IMR-90 (cell line): ENCODE measurements at regions not wholly inside any gene's neighbourhood (a gene's known extent, or its start where the extent isn't known, plus 50 kb on each side); places are given as distances from the start of the nearest gene placed in this dataset.

Experiments
- ATAC-seq: fragments of 200-7000 bp; cut with Tn5 transposase; 2 replicates; pipeline ENCODE4 v1.9.1; 2020; ENCODE audit warnings: low read depth, mild to moderate bottlenecking, moderate library complexity
- BruUV-seq: library from RNA; stranded (reverse); fragments of 400-500 nt; replicated peaks from 2 replicates; lab custom pipeline; 2021; lab: Mats Ljungman, UMichigan
- CTCF ChIA-PET: fragments of 300-600 bp; formaldehyde crosslinking; extraction: SDS; loops from one replicate; lab custom pipeline; 2021; ENCODE audit warnings: antibody characterized with exemption; lab: Yijun Ruan, JAX
- POLR2A ChIA-PET: fragments of 300-600 bp; sonication (Branson Sonifier 250); formaldehyde crosslinking; loops from one replicate; lab custom pipeline; 2022; ENCODE audit warnings: antibody characterized with exemption; ENCODE audit not compliant: unreplicated experiment; lab: Charles Lee
- DNase-seq: peaks from one replicate; pipeline ENCODE4 v3.0.0; 2013
- H2AFZ ChIP-seq: replicated peaks from 2 replicates; pipeline ENCODE3; 2013; ENCODE audit warnings: low read length, mild to moderate bottlenecking; ENCODE audit not compliant: poor library complexity
- H2AK5ac ChIP-seq: 2 replicates; pipeline ENCODE4 v1.6.1; 2013; ENCODE audit warnings: low read depth, low read length, inconsistent platforms
- H2AK9ac ChIP-seq: replicated peaks from 2 replicates; pipeline ENCODE3; 2013; ENCODE audit warnings: mild to moderate bottlenecking, low read depth, low read length, moderate library complexity; ENCODE audit not compliant: poor library complexity
- H2BK120ac ChIP-seq: 2 replicates; pipeline ENCODE4 v1.6.1; 2013; ENCODE audit warnings: low read depth, low read length, inconsistent platforms
- H2BK15ac ChIP-seq: 3 replicates; pipeline ENCODE4 v1.6.1; 2013; ENCODE audit warnings: low read depth, low read length, inconsistent platforms
- H2BK20ac ChIP-seq: 2 replicates; pipeline ENCODE4 v1.6.1; 2013; ENCODE audit warnings: low read depth, mild to moderate bottlenecking, inconsistent platforms, low read length, moderate library complexity
- H2BK5ac ChIP-seq: 2 replicates; pipeline ENCODE4 v1.6.1; 2013; ENCODE audit warnings: mild to moderate bottlenecking, low read depth, low read length, inconsistent platforms; ENCODE audit not compliant: poor library complexity, severe bottlenecking
- H3K14ac ChIP-seq: replicated peaks from 2 replicates; pipeline ENCODE4 v1.6.1; 2013; ENCODE audit warnings: low read depth, low read length, inconsistent platforms
- H3K18ac ChIP-seq: 2 replicates; pipeline ENCODE4 v1.6.1; 2013; ENCODE audit warnings: low read depth, low read length, control low read depth
- H3K23ac ChIP-seq: 2 replicates; pipeline ENCODE4 v1.6.1; 2013; ENCODE audit warnings: low read depth, low read length, inconsistent platforms
- H3K27ac ChIP-seq: 2 replicates; pipeline ENCODE4 v1.5.1; 2013; ENCODE audit warnings: mild to moderate bottlenecking, control low read depth, low read length; ENCODE audit not compliant: insufficient read depth
- H3K27me3 ChIP-seq: 2 replicates; pipeline ENCODE4 v1.6.1; 2013; ENCODE audit warnings: low read length; ENCODE audit not compliant: control insufficient read depth, insufficient read depth
- H3K36me3 ChIP-seq: 2 replicates; pipeline ENCODE4 v1.6.1; 2013; ENCODE audit warnings: low read length, mixed read lengths; ENCODE audit not compliant: control insufficient read depth, insufficient read depth
- H3K4ac ChIP-seq: 2 replicates; pipeline ENCODE4 v1.6.1; 2013; ENCODE audit warnings: low read depth, low read length, inconsistent platforms
- H3K4me1 ChIP-seq: 2 replicates; pipeline ENCODE4 v1.6.1; 2013; ENCODE audit warnings: low read length, mixed read lengths; ENCODE audit not compliant: control insufficient read depth, insufficient read depth
- H3K4me2 ChIP-seq: 2 replicates; pipeline ENCODE4 v1.6.1; 2013; ENCODE audit warnings: low read depth, mild to moderate bottlenecking, control low read depth, low read length, moderate library complexity
- H3K4me3 ChIP-seq: 2 replicates; pipeline ENCODE4 v1.5.1; 2013; ENCODE audit warnings: low read depth, mild to moderate bottlenecking, control low read depth, low read length, moderate library complexity; ENCODE audit not compliant: insufficient read depth
- H3K56ac ChIP-seq: 2 replicates; pipeline ENCODE4 v1.6.1; 2013; ENCODE audit warnings: low read length, inconsistent platforms; ENCODE audit not compliant: insufficient read depth; ENCODE audit errors: extremely low read depth
- H3K79me1 ChIP-seq, 2 experiments: 2 replicates each; pipeline ENCODE4 v1.6.1; 2013; ENCODE audit warnings: low read length in 2 of 2, inconsistent platforms in 1 of 2, low read depth in 1 of 2
- H3K9ac ChIP-seq: 2 replicates; pipeline ENCODE4 v1.6.1; 2013; ENCODE audit warnings: low read depth, low read length, control low read depth
- H3K9me1 ChIP-seq: 2 replicates; pipeline ENCODE4 v1.6.1; 2013; ENCODE audit warnings: low read length, inconsistent platforms; ENCODE audit not compliant: insufficient read depth
- H3K9me3 ChIP-seq: 2 replicates; pipeline ENCODE4 v1.6.1; 2013; ENCODE audit warnings: low read length; ENCODE audit not compliant: control insufficient read depth, insufficient read depth
- H4K20me1 ChIP-seq: 2 replicates; pipeline ENCODE4 v1.6.1; 2013; ENCODE audit warnings: low read length, inconsistent platforms; ENCODE audit not compliant: insufficient read depth
- H4K5ac ChIP-seq: 2 replicates; pipeline ENCODE4 v1.6.1; 2013; ENCODE audit warnings: mild to moderate bottlenecking, low read depth, low read length, control low read depth
- H4K8ac ChIP-seq, 2 experiments: 2 replicates each; pipeline ENCODE4 v1.6.1; 2013; ENCODE audit warnings: low read depth in 2 of 2, low read length in 2 of 2, control low read depth in 1 of 2, inconsistent platforms in 1 of 2
- H4K91ac ChIP-seq: 2 replicates; pipeline ENCODE4 v1.6.1; 2013; ENCODE audit warnings: low read depth, low read length, inconsistent platforms; ENCODE audit not compliant: insufficient read depth
- BHLHE40 ChIP-seq: fragments of 150-350 bp; IDR thresholded peaks from 2 replicates; pipeline ENCODE4 v1.6.1; 2016; ENCODE audit warnings: mild to moderate bottlenecking, low read depth, low read length
- CHD1 ChIP-seq: IDR thresholded peaks from 2 replicates; pipeline ENCODE4 v1.6.1; 2012; ENCODE audit warnings: low read depth, low read length, improper control_type of control experiment
- MAFK ChIP-seq: IDR thresholded peaks from 2 replicates; pipeline ENCODE4 v1.6.1; 2012; ENCODE audit warnings: low read depth, low read length, improper control_type of control experiment
- MAZ ChIP-seq: IDR thresholded peaks from 2 replicates; pipeline ENCODE4 v1.6.1; 2012; ENCODE audit warnings: low read depth, mild to moderate bottlenecking, low read length, improper control_type of control experiment, moderate library complexity, borderline replicate concordance
- MXI1 ChIP-seq: IDR thresholded peaks from 2 replicates; pipeline ENCODE4 v1.6.1; 2012; ENCODE audit warnings: low read depth, mild to moderate bottlenecking, low read length, moderate library complexity, borderline replicate concordance
- NFE2L2 ChIP-seq: fragments of 150-350 bp; IDR thresholded peaks from 2 replicates; pipeline ENCODE4 v1.6.1; 2016; ENCODE audit warnings: low read depth, mild to moderate bottlenecking, low read length
- SMC3 ChIP-seq: fragments of 150-350 bp; IDR thresholded peaks from 2 replicates; pipeline ENCODE4 v1.6.1; 2016; ENCODE audit warnings: low read depth, mild to moderate bottlenecking, antibody characterized with exemption, low read length, moderate library complexity
- WGBS, 2 experiments: methylation state at CpG; one replicate each; pipeline versions ENCODE4 v1.1.5 to v1.1.7; 2013; ENCODE audit warnings: missing lambda C conversion rate in 2 of 2; ENCODE audit not compliant: insufficient read length in 1 of 2; ENCODE audit errors: extremely low coverage in 2 of 2; 5-methylcytosine and 5-hydroxymethylcytosine counted together
- dilution Hi-C: fragments of 300-500 bp; cut with HindIII; formaldehyde crosslinking; loops from one replicate; pipeline ENCODE4 v1.14.3; 2018; ENCODE audit warnings: low sequenced_read_pairs; ENCODE audit not compliant: unreplicated experiment
- in situ Hi-C: fragments of 300-500 bp; cut with MboI; formaldehyde crosslinking; loops from 3 replicates; pipeline ENCODE4 v1.14.3; 2019; ENCODE audit warnings: low sequenced_read_pairs, inconsistent platforms, mixed read lengths
- intact Hi-C: fragments of 100-400 bp; cut with micrococcal nuclease; formaldehyde crosslinking; loops from 2 replicates; pipeline ENCODE4 v1.10.0; 2022
- TF ChIP-seq, protein P1 (sequence below): fragments of 150-350 bp; IDR thresholded peaks from 2 replicates; pipeline ENCODE4 v1.6.1; 2016; ENCODE audit warnings: low read depth, mild to moderate bottlenecking, low read length, moderate library complexity, borderline replicate concordance
- TF ChIP-seq, protein P2 (sequence below): conservative IDR thresholded peaks from 2 replicates; pipeline ENCODE4 v1.5.1; 2012; ENCODE audit warnings: mild to moderate bottlenecking, low read depth, low read length, improper control_type of control experiment

DNA sequence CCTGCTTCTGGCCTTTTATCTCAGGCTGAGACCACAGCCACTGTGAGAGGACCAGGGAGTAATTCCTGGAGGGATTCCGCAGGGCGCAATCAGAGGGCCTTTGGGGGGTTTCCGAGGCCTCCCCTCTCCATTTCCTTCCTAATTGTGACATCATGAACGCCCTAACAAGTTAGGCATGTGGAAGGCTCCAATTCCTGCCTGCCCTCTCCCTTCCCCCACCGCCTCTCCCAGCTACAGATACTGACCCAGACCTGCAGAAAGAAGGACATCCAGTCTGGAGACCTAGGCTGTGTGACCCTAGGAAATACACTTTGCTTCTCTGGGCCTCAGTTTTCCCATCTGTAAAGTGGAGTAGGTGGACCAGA, 637.9 kb downstream of the MED13L start:
- no peaks in the 10 kb centered on the region for H3K4me1 ChIP-seq
- ATAC-seq, result no peak
- H2AK5ac ChIP-seq, result no peak overlapping the region
- TF ChIP-seq MAFK (no peak), BHLHE40 (no peak), MAZ (no peak), CHD1 (no peak), NFE2L2 (no peak), SMC3 (no peak), MXI1 (no peak)
- TF ChIP-seq, protein P1, sequence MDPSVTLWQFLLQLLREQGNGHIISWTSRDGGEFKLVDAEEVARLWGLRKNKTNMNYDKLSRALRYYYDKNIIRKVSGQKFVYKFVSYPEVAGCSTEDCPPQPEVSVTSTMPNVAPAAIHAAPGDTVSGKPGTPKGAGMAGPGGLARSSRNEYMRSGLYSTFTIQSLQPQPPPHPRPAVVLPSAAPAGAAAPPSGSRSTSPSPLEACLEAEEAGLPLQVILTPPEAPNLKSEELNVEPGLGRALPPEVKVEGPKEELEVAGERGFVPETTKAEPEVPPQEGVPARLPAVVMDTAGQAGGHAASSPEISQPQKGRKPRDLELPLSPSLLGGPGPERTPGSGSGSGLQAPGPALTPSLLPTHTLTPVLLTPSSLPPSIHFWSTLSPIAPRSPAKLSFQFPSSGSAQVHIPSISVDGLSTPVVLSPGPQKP, result no peak
- TF ChIP-seq, protein P2, sequence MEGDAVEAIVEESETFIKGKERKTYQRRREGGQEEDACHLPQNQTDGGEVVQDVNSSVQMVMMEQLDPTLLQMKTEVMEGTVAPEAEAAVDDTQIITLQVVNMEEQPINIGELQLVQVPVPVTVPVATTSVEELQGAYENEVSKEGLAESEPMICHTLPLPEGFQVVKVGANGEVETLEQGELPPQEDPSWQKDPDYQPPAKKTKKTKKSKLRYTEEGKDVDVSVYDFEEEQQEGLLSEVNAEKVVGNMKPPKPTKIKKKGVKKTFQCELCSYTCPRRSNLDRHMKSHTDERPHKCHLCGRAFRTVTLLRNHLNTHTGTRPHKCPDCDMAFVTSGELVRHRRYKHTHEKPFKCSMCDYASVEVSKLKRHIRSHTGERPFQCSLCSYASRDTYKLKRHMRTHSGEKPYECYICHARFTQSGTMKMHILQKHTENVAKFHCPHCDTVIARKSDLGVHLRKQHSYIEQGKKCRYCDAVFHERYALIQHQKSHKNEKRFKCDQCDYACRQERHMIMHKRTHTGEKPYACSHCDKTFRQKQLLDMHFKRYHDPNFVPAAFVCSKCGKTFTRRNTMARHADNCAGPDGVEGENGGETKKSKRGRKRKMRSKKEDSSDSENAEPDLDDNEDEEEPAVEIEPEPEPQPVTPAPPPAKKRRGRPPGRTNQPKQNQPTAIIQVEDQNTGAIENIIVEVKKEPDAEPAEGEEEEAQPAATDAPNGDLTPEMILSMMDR, result no peak
- no peak overlapping the region for H3K56ac ChIP-seq
- no peak overlapping the region for H3K4me2 ChIP-seq
- H4K20me1 ChIP-seq, result no peaks in the 10 kb centered on the region
- H2BK15ac ChIP-seq, result no peak overlapping the region
- ChIA-PET POLR2A (no interaction called here), CTCF (no interaction called here)
- H2AFZ ChIP-seq, result no peak overlapping the region
- H3K9me1 ChIP-seq, result no peaks in the 10 kb centered on the region
- no peak overlapping the region for H3K27ac ChIP-seq
- no peak overlapping the region for H2BK120ac ChIP-seq
- no peak overlapping the region for H4K91ac ChIP-seq
- no peak overlapping the region for H3K18ac ChIP-seq
- WGBS, 2 experiments, result 60% methylated on average over 1 of the region's 5 CpGs; no CpG with 5 or more reads in 1 of the 2 experiments
- H3K4ac ChIP-seq, result no peak overlapping the region
- no peak overlapping the region for H4K8ac ChIP-seq
- no peak overlapping the region for H4K5ac ChIP-seq
- H3K23ac ChIP-seq, result no peak overlapping the region
- no peak overlapping the region for H3K9ac ChIP-seq
- no TSS peak for BruUV-seq
- no peaks in the 10 kb centered on the region for H3K36me3 ChIP-seq
- no peak overlapping the region for H3K14ac ChIP-seq
- no peak overlapping the region for H2BK5ac ChIP-seq
- no peaks in the 10 kb centered on the region for H3K79me1 ChIP-seq
- H2BK20ac ChIP-seq, result no peak overlapping the region
- H2AK9ac ChIP-seq, result no peak overlapping the region
- in situ Hi-C loops (loop anchor here (10.0 kb wide), 1 partner anchor 975 kb away; no protein-coding TSS in a partner anchor), intact Hi-C loops (no loop called here), dilution Hi-C loops (no loop called here)
- H3K4me3 ChIP-seq, result no peak overlapping the region
- H3K9me3 ChIP-seq, result no peaks in the 10 kb centered on the region
- DNase-seq, result no peak
- no peaks in the 10 kb centered on the region; the same call in none of the 2 replicates for H3K27me3 ChIP-seq
